Lower leg skin (tissue), 3 donors: ENCODE measurements at regions not wholly inside any gene's neighbourhood (a gene's known extent, or its start where the extent isn't known, plus 50 kb on each side); places are given as distances from the start of the nearest gene placed in this dataset.

Source experiments
- CTCF ChIP-seq, 3 donors: fragments of 450-650 bp; IDR thresholded peaks; one replicate each; pipeline ENCODE4 v1.5.1; 2016; ENCODE audit warnings: antibody characterized with exemption in 3 of 3, mild to moderate bottlenecking in 3 of 3, moderate library complexity in 2 of 3
- POLR2A ChIP-seq, 2 donors: fragments of 450-650 bp; IDR thresholded peaks; one replicate each; pipeline ENCODE4 v1.6.1; 2016 to 2017; ENCODE audit warnings: antibody characterized with exemption in 2 of 2, mild to moderate bottlenecking in 1 of 2, moderate library complexity in 1 of 2

GRCh38 chr16:54806881-54807360, 123.7 kb upstream of the IRX5 start:
- TF ChIP-seq CTCF (IDR thresholded peaks at IDR 0.05) (no peak), POLR2A (IDR thresholded peaks at IDR 0.05) (no peak)
